ENCODE measurements at regions not wholly inside any gene's neighbourhood (a gene's known extent, or its start where the extent isn't known, plus 50 kb on each side); places are given as distances from the start of the nearest gene placed in this dataset.

GRCh38 chr9:95803197-95803596 lies 72.3 kb upstream of the ERCC6L2 start:
- no peak for TF ChIP-seq POLR2A (IDR thresholded peaks at IDR 0.05; ENCODE audit: borderline replicate concordance, extremely low read depth, insufficient read depth, insufficient read length)
- TF ChIP-seq EGR1 (IDR thresholded peaks at IDR 0.05; ENCODE audit: low read depth), result no peak
- TF ChIP-seq CTCF (IDR thresholded peaks at IDR 0.05 in 2 of 3, conservative IDR thresholded peaks at IDR 0.05 in 1 of 3; ENCODE audit: borderline replicate concordance in 1 of 3, insufficient read depth in 1 of 3, low read depth in 2 of 3, low read length in 2 of 3), result no peak
- no peak for TF ChIP-seq TCF7L2 (IDR thresholded peaks at IDR 0.05; ENCODE audit: borderline replicate concordance, extremely low read depth, insufficient read depth, insufficient read length)
- no peak for TF ChIP-seq EZH2phosphoT487 (IDR thresholded peaks at IDR 0.05; ENCODE audit: borderline replicate concordance)
- TF ChIP-seq EZH2 (IDR thresholded peaks at IDR 0.05), result no peak
- TF ChIP-seq POLR2AphosphoS5 (IDR thresholded peaks at IDR 0.05; ENCODE audit: low read depth, low read length), result no peak
- TF ChIP-seq SRF (IDR thresholded peaks at IDR 0.05; ENCODE audit: low read depth), result no peak
- no peak for TF ChIP-seq SP1 (IDR thresholded peaks at IDR 0.05; ENCODE audit: low read depth)
